Nephron progenitor cell (in vitro differentiated cells): ENCODE measurements at regions not wholly inside any gene's neighbourhood (a gene's known extent, or its start where the extent isn't known, plus 50 kb on each side); places are given as distances from the start of the nearest gene placed in this dataset.
"Not testable (repeated sequence)": the region's sequence is repeated elsewhere in the genome, so short reads cannot be mapped to it uniquely, and the experiment has no call there.

ENCODE experiments used
- DNase-seq: peaks from one replicate; pipeline ENCODE4 v3.0.0; 2021
- H3K27ac Mint-ChIP-seq: 2 replicates; pipeline ENCODE4 v1.8.0; 2021; ENCODE audit warnings: mild to moderate bottlenecking, moderate library complexity, mixed read lengths
- H3K27me3 Mint-ChIP-seq: 2 replicates; pipeline ENCODE4 v1.8.0; 2021; ENCODE audit warnings: mild to moderate bottlenecking, low read depth, mixed read lengths; ENCODE audit not compliant: poor library complexity
- H3K36me3 Mint-ChIP-seq: 2 replicates; pipeline ENCODE4 v1.8.0; 2021; ENCODE audit warnings: low read depth, mixed read lengths
- H3K4me1 Mint-ChIP-seq: 2 replicates; pipeline ENCODE4 v1.8.0; 2021; ENCODE audit warnings: mixed read lengths
- H3K4me3 Mint-ChIP-seq: 2 replicates; pipeline ENCODE4 v1.8.0; 2021; ENCODE audit warnings: mild to moderate bottlenecking, moderate library complexity, mixed read lengths
- H3K9me3 Mint-ChIP-seq: 2 replicates; pipeline ENCODE4 v1.8.0; 2021; ENCODE audit warnings: mild to moderate bottlenecking, moderate library complexity, mixed read lengths
- TF ChIP-seq, protein P1 (sequence below): fragments of 200-600 bp; sonication (generic); IDR thresholded peaks from 2 replicates; pipeline ENCODE4 v1.5.0; 2021; ENCODE audit warnings: antibody characterized with exemption

DNA sequence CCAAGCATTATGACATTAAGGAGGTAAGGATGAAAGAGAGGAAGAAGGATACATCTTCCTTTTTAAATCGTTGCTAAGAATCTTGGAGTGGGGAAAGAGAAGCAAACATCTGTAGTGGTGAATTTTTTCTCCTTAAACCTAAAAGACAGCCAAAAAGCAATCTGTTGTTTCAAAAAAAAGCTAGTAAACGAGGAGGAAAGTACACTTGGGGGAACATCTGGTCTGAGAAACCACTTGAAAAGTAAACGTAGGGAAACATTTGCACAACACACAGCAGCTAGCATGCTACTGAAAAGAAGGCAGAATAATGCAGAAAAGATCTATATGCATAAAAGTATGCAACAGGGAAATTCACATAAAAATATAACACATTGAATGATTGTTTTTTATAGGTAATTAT is 1485.6 kb downstream of the PCDH19 start:
- no peak for DNase-seq
- Mint-ChIP-seq H3K36me3 (peaks cover 31% of the 10 kb centered on the region), H3K4me3 (no peak overlapping the region), H3K27ac (no peak overlapping the region), H3K4me1 (no peaks in the 10 kb centered on the region), H3K9me3 (peaks cover 27% of the 10 kb centered on the region), H3K27me3 (no peaks in the 10 kb centered on the region)
- TF ChIP-seq, protein P1, sequence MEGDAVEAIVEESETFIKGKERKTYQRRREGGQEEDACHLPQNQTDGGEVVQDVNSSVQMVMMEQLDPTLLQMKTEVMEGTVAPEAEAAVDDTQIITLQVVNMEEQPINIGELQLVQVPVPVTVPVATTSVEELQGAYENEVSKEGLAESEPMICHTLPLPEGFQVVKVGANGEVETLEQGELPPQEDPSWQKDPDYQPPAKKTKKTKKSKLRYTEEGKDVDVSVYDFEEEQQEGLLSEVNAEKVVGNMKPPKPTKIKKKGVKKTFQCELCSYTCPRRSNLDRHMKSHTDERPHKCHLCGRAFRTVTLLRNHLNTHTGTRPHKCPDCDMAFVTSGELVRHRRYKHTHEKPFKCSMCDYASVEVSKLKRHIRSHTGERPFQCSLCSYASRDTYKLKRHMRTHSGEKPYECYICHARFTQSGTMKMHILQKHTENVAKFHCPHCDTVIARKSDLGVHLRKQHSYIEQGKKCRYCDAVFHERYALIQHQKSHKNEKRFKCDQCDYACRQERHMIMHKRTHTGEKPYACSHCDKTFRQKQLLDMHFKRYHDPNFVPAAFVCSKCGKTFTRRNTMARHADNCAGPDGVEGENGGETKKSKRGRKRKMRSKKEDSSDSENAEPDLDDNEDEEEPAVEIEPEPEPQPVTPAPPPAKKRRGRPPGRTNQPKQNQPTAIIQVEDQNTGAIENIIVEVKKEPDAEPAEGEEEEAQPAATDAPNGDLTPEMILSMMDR, result no peak

DNA sequence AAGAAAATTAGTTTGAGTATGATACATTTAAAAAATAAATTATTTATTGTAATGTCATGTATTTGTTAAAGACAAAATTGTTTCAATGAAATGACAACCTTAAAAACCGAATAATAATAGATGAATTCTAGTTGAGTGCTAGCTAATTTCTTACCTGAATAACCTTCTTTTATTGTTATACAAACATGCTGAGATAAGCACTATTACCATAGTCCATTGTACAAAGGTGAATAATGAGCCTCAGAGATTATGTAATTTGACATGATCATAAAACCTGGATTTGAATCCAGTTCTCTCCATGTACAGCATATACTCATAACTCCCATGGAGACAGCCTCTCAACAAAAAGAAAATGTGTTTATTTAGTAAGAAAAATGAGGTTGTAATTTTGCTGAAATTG is 1512.9 kb downstream of the PCDH19 start:
- Mint-ChIP-seq H3K27me3 (no peaks in the 10 kb centered on the region), H3K4me1 (no peaks in the 10 kb centered on the region), H3K9me3 (no peaks in the 10 kb centered on the region), H3K4me3 (no peak overlapping the region), H3K27ac (no peak overlapping the region), H3K36me3 (peaks cover 6% of the 10 kb centered on the region)
- DNase-seq, result no peak
- TF ChIP-seq, protein P1, result no peak

DNA sequence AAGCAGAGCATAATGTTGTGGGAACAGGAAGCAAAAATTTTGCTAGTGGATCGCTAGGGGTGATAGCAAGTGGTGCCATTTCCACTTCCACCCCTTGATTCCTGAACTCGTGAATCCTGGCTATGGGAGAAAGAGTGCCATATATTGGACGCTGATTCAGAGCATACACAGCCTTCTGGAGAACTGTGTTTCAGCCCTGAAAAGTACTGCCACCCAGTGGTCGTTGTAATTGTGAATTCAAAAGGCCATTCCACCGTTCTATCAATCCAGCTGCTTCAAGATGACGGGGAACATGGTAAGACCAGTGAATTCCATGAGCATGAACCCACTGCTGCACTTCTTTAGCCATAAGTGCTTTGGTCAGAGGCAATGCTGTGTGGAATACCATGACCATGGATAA is 1559.4 kb downstream of the PCDH19 start:
- H3K27me3 Mint-ChIP-seq, H3K4me1 Mint-ChIP-seq, H3K27ac Mint-ChIP-seq, H3K4me3 Mint-ChIP-seq, H3K9me3 Mint-ChIP-seq: not testable (repeated sequence)
- peaks cover 28% of the 10 kb centered on the region for H3K36me3 Mint-ChIP-seq
- DNase-seq, result peak; percentile 4
